Loucy (cell line): ENCODE measurements at regions not wholly inside any gene's neighbourhood (a gene's known extent, or its start where the extent isn't known, plus 50 kb on each side); places are given as distances from the start of the nearest gene placed in this dataset.

ENCODE experiments used
- H2AFZ ChIP-seq: fragments of 200-600 bp; sonication (generic); 2 replicates; pipeline ENCODE4 v1.6.0; 2016; ENCODE audit warnings: antibody characterized with exemption, mild to moderate bottlenecking, low read length, moderate library complexity
- H3F3A ChIP-seq: fragments of 200-600 bp; 2 replicates; pipeline ENCODE4 v1.6.0; 2016; ENCODE audit warnings: antibody characterized with exemption, low read depth, mild to moderate bottlenecking
- H3K27me3 ChIP-seq: fragments of 200-600 bp; sonication (generic); 2 replicates; pipeline ENCODE4 v1.6.1; 2014; ENCODE audit warnings: low read length, mild to moderate bottlenecking; ENCODE audit not compliant: insufficient read depth, poor library complexity, severe bottlenecking
- H3K36me3 ChIP-seq: fragments of 200-600 bp; sonication (generic); 2 replicates; pipeline ENCODE4 v1.6.1; 2016; ENCODE audit warnings: low read length; ENCODE audit not compliant: insufficient read depth
- H3K4me1 ChIP-seq: fragments of 200-600 bp; sonication (generic); 2 replicates; pipeline ENCODE4 v1.5.1; 2014; ENCODE audit warnings: low read length, mild to moderate bottlenecking; ENCODE audit not compliant: insufficient read depth, poor library complexity, severe bottlenecking
- H3K4me2 ChIP-seq: fragments of 200-600 bp; sonication (generic); 2 replicates; pipeline ENCODE4 v1.6.0; 2014; ENCODE audit warnings: antibody characterized with exemption, low read length, low read depth, mild to moderate bottlenecking; ENCODE audit not compliant: poor library complexity, severe bottlenecking
- H3K4me3 ChIP-seq: fragments of 200-600 bp; sonication (generic); 2 replicates; pipeline ENCODE4 v1.5.1; 2014; ENCODE audit warnings: low read length, mild to moderate bottlenecking, mixed read lengths; ENCODE audit not compliant: poor library complexity, severe bottlenecking
- H3K79me2 ChIP-seq: fragments of 200-600 bp; sonication (generic); 2 replicates; pipeline ENCODE4 v1.6.1; 2014; ENCODE audit warnings: low read length; ENCODE audit not compliant: insufficient read depth
- H3K9ac ChIP-seq: fragments of 200-600 bp; sonication (generic); 2 replicates; pipeline ENCODE4 v1.6.0; 2014; ENCODE audit warnings: mild to moderate bottlenecking, low read depth, low read length, moderate library complexity; ENCODE audit not compliant: poor library complexity, severe bottlenecking
- H3K9me2 ChIP-seq: fragments of 200-600 bp; sonication (generic); replicated peaks from 2 replicates; pipeline ENCODE4 v1.6.1; 2016; ENCODE audit warnings: low read depth, low read length, mixed read lengths
- H3K9me3 ChIP-seq: fragments of 200-600 bp; sonication (generic); 2 replicates; pipeline ENCODE4 v1.6.1; 2014; ENCODE audit warnings: mild to moderate bottlenecking, antibody characterized with exemption, low read length, low read depth; ENCODE audit not compliant: insufficient read depth
- H4K20me1 ChIP-seq: fragments of 200-600 bp; sonication (generic); 2 replicates; pipeline ENCODE4 v1.6.0; 2014; ENCODE audit warnings: antibody characterized with exemption, low read length, mild to moderate bottlenecking; ENCODE audit not compliant: insufficient read depth, poor library complexity, severe bottlenecking
- EZH2phosphoT487 ChIP-seq: fragments of 200-600 bp; IDR thresholded peaks from 2 replicates; pipeline ENCODE4 v1.6.1; 2018; ENCODE audit warnings: antibody characterized with exemption, mild to moderate bottlenecking, moderate library complexity, borderline replicate concordance
- TF ChIP-seq, protein P1 (sequence below): fragments of 200-600 bp; sonication (generic); conservative IDR thresholded peaks from 2 replicates; pipeline ENCODE4 v1.5.1; 2014; ENCODE audit warnings: mild to moderate bottlenecking, antibody characterized with exemption, low read length

DNA sequence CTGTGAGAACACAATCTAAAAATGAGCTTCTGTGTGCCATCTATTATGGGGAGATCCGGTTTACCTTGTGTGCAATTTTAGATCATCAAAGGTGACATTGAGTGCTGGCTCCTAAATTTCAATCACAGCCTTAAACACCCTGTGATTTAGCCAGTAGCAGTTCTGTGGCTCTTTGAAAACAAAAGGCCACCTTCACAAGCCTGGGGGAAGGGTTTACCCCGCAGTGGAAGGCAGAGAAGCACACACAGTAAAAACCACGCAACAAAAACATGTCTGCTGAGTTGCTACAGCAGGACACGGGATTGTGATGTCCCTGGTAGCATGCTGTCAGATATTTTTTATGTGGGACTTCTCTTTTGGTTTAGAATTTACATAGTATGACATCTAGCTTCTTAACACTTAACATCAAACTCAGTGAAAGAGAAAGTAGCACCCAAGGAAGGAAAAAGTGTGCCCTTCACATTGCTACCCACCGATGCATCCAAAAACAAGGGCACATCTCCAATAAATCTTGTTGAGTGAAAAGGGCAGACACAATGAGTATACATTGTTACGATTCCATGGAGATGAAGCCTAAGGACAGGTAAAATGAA is 56.1 kb upstream of the RNF152 start:
- H3K36me3 ChIP-seq = no peaks in the 10 kb centered on the region
- no peaks in the 10 kb centered on the region for H3K9me3 ChIP-seq
- TF ChIP-seq, protein P1, sequence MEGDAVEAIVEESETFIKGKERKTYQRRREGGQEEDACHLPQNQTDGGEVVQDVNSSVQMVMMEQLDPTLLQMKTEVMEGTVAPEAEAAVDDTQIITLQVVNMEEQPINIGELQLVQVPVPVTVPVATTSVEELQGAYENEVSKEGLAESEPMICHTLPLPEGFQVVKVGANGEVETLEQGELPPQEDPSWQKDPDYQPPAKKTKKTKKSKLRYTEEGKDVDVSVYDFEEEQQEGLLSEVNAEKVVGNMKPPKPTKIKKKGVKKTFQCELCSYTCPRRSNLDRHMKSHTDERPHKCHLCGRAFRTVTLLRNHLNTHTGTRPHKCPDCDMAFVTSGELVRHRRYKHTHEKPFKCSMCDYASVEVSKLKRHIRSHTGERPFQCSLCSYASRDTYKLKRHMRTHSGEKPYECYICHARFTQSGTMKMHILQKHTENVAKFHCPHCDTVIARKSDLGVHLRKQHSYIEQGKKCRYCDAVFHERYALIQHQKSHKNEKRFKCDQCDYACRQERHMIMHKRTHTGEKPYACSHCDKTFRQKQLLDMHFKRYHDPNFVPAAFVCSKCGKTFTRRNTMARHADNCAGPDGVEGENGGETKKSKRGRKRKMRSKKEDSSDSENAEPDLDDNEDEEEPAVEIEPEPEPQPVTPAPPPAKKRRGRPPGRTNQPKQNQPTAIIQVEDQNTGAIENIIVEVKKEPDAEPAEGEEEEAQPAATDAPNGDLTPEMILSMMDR = no peak
- TF ChIP-seq EZH2phosphoT487 = no peak
- no peak overlapping the region for H3K4me3 ChIP-seq
- H3K27me3 ChIP-seq = no peaks in the 10 kb centered on the region
- H4K20me1 ChIP-seq = no peaks in the 10 kb centered on the region
- no peak overlapping the region for H2AFZ ChIP-seq
- H3K4me1 ChIP-seq = no peaks in the 10 kb centered on the region
- no peaks in the 10 kb centered on the region for H3K79me2 ChIP-seq
- H3K4me2 ChIP-seq = no peak overlapping the region
- H3F3A ChIP-seq = no peaks in the 10 kb centered on the region
- no peak overlapping the region for H3K9ac ChIP-seq
- H3K9me2 ChIP-seq = no peaks in the 10 kb centered on the region

DNA sequence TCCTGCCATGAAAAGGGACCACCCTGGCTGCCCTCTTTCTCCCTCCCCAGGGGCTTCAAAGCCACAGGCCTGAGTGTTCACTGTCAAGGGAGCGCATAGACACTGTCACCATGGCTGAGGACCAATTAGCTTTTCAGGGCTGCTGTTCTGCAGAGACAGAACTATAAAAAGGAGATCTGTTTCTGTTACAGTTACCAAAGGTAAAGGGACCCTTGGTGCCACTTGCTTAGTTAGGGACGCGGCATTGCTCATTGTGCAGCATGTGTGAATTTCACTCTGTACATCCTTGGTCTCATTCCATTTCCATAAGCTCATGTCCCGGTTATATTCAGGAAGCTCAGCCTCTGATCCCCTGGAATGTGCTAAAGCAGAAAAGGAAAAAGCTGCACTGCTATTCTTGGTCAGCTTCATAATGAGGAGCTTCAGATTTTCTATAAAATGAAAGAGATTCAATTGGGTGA is 55.5 kb upstream of the RNF152 start:
- Histone ChIP-seq H3K9me3 (no peaks in the 10 kb centered on the region), H3K27me3 (no peaks in the 10 kb centered on the region), H3K36me3 (no peaks in the 10 kb centered on the region), H3K4me2 (no peak overlapping the region), H3F3A (no peaks in the 10 kb centered on the region), H2AFZ (no peak overlapping the region), H3K79me2 (no peaks in the 10 kb centered on the region), H3K4me1 (peaks cover 3% of the 10 kb centered on the region), H3K9me2 (no peaks in the 10 kb centered on the region), H3K9ac (no peak overlapping the region), H4K20me1 (no peaks in the 10 kb centered on the region), H3K4me3 (no peak overlapping the region)
- TF ChIP-seq EZH2phosphoT487 = no peak

DNA sequence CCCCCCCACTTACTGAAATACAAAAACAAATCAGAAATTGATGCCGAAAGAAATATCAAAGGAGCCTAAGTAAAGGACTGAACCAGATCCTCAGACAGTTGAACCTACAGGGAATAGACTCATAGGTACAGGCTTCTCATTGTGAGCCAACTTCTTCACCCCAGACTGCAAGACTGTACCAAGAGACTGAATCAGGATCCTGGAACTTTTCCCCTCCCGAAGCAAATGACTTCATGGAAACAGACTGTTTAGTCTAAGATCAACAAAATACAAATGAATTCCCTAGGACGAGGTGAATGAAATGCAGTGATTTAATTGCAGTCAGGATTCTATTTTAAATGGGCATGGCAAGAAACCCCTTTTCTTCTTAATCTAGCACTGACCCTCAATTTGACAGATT is 53.6 kb upstream of the RNF152 start:
- H3K4me3 ChIP-seq = no peak overlapping the region
- H3F3A ChIP-seq = no peaks in the 10 kb centered on the region
- H3K79me2 ChIP-seq = no peaks in the 10 kb centered on the region
- H3K4me2 ChIP-seq = no peak overlapping the region
- H3K36me3 ChIP-seq = no peaks in the 10 kb centered on the region
- no peaks in the 10 kb centered on the region for H3K9me3 ChIP-seq
- H3K9me2 ChIP-seq = no peaks in the 10 kb centered on the region
- no peak overlapping the region for H3K9ac ChIP-seq
- H4K20me1 ChIP-seq = no peaks in the 10 kb centered on the region
- TF ChIP-seq, protein P1 = no peak
- no peak for TF ChIP-seq EZH2phosphoT487
- peaks cover 14% of the 10 kb centered on the region for H3K4me1 ChIP-seq
- H3K27me3 ChIP-seq = no peaks in the 10 kb centered on the region
- no peak overlapping the region for H2AFZ ChIP-seq
